HEK293T (cell line): ENCODE measurements at regions not wholly inside any gene's neighbourhood (a gene's known extent, or its start where the extent isn't known, plus 50 kb on each side); places are given as distances from the start of the nearest gene placed in this dataset.

Experiments
- CTCF ChIA-PET: fragments of 350-600 bp; formaldehyde crosslinking; extraction: SDS; loops from one replicate; lab custom pipeline; 2021; ENCODE audit warnings: antibody characterized with exemption, inconsistent platforms; lab: Yijun Ruan, JAX
- POLR2A ChIA-PET: fragments of 350-600 bp; formaldehyde crosslinking; extraction: SDS; loops from one replicate; lab custom pipeline; 2020; ENCODE audit warnings: antibody characterized with exemption, inconsistent platforms; lab: Yijun Ruan, JAX
- DNase-seq: peaks from one replicate; pipeline ENCODE4 v3.0.0; 2012; ENCODE audit warnings: mixed read lengths; ENCODE audit errors: extremely low spot score
- ARNT ChIP-seq: fragments of 450-650 bp; IDR thresholded peaks from 2 replicates; pipeline ENCODE4 v1.6.1; 2017; ENCODE audit warnings: mild to moderate bottlenecking
- BHLHE40 ChIP-seq: fragments of 450-650 bp; IDR thresholded peaks from 2 replicates; pipeline ENCODE4 v1.6.1; 2016; ENCODE audit warnings: mild to moderate bottlenecking, moderate library complexity, borderline replicate concordance
- CTBP1 ChIP-seq: fragments of 450-650 bp; IDR thresholded peaks from 2 replicates; pipeline ENCODE4 v1.6.1; 2016; ENCODE audit warnings: borderline replicate concordance
- ELF4 ChIP-seq: fragments of 450-650 bp; IDR thresholded peaks from 2 replicates; pipeline ENCODE4 v1.6.1; 2017; ENCODE audit warnings: antibody characterized with exemption
- FOXA1 ChIP-seq: fragments of 450-650 bp; IDR thresholded peaks from 2 replicates; pipeline ENCODE4 v1.6.1; 2016; ENCODE audit warnings: mild to moderate bottlenecking
- FOXK2 ChIP-seq: fragments of 450-650 bp; IDR thresholded peaks from 2 replicates; pipeline ENCODE4 v1.6.1; 2016; ENCODE audit warnings: mild to moderate bottlenecking
- FOXM1 ChIP-seq: fragments of 450-650 bp; IDR thresholded peaks from 2 replicates; pipeline ENCODE4 v1.6.1; 2017; ENCODE audit warnings: mild to moderate bottlenecking, borderline replicate concordance
- HDGF ChIP-seq: fragments of 450-650 bp; IDR thresholded peaks from 2 replicates; pipeline ENCODE4 v1.6.1; 2017; ENCODE audit warnings: antibody characterized with exemption, borderline replicate concordance
- L3MBTL2 ChIP-seq: fragments of 450-650 bp; conservative IDR thresholded peaks from 2 replicates; pipeline ENCODE4 v1.6.1; 2016; ENCODE audit warnings: mild to moderate bottlenecking
- LEF1 ChIP-seq: fragments of 450-650 bp; IDR thresholded peaks from 2 replicates; pipeline ENCODE4 v1.6.1; 2017; ENCODE audit warnings: mild to moderate bottlenecking, borderline replicate concordance
- NFRKB ChIP-seq: fragments of 450-650 bp; IDR thresholded peaks from 2 replicates; pipeline ENCODE4 v1.6.1; 2016; ENCODE audit warnings: mild to moderate bottlenecking, moderate library complexity
- SP1 ChIP-seq: fragments of 450-650 bp; IDR thresholded peaks from 2 replicates; pipeline ENCODE4 v1.6.1; 2017
- SUZ12 ChIP-seq: fragments of 450-650 bp; IDR thresholded peaks from 2 replicates; pipeline ENCODE4 v1.6.1; 2016; ENCODE audit warnings: mild to moderate bottlenecking
- TARDBP ChIP-seq: fragments of 450-650 bp; IDR thresholded peaks from 2 replicates; pipeline ENCODE4 v1.6.1; 2016
- ZNF384 ChIP-seq: fragments of 450-650 bp; IDR thresholded peaks from 2 replicates; pipeline ENCODE4 v1.6.1; 2016
- TF ChIP-seq, protein P1 (sequence below): fragments of 450-650 bp; IDR thresholded peaks from 2 replicates; pipeline ENCODE4 v1.6.1; 2016

DNA sequence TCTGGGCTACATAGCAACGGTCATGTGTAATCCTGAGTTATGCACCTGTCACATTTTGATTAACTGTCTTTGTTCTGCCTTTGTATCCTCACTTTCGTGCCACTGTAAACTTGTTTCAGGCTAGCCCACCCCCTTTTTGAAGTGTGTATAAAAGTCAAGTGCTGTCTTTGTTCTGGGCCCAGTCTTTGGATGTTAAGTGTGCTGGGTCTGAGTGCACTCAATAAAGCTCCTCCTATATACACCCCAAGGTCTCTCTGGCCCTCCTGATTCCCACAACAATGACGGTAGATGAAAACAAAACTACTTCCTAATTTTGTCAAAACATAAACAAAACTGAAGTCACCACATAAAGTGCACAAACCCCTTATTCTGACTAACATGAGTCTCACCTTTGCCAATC lies 633.4 kb downstream of the DSC3 start:
- ChIA-PET POLR2A (no interaction called here), CTCF (no interaction called here)
- TF ChIP-seq TARDBP (no peak), SUZ12 (no peak), SP1 (no peak), L3MBTL2 (no peak), HDGF (no peak), FOXK2 (no peak), FOXA1 (no peak), NFRKB (no peak), FOXM1 (no peak), CTBP1 (no peak), LEF1 (no peak)
- TF ChIP-seq, protein P1, sequence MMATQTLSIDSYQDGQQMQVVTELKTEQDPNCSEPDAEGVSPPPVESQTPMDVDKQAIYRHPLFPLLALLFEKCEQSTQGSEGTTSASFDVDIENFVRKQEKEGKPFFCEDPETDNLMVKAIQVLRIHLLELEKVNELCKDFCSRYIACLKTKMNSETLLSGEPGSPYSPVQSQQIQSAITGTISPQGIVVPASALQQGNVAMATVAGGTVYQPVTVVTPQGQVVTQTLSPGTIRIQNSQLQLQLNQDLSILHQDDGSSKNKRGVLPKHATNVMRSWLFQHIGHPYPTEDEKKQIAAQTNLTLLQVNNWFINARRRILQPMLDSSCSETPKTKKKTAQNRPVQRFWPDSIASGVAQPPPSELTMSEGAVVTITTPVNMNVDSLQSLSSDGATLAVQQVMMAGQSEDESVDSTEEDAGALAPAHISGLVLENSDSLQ = no peak
- no peak for DNase-seq

DNA sequence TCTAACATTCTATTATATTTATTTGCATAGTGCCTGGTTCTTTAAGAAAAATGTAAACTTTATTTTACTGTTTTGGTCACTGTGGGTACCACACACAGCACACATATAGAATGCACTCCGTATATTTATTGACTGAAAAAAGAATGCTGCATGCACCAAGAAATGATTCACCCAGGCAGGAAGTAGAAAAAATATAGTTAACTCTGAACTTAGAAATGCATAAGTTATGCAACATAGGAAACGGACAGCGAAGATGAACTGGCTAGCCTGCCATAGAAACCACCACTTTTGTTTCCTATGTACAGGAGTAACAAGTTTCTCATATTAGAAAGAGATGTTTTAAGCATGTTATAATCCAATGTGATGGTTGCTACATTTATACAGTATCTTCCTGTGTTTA lies 635.8 kb downstream of the DSC3 start:
- ChIA-PET POLR2A (no interaction called here), CTCF (no interaction called here)
- no peak for DNase-seq
- TF ChIP-seq, protein P1 = no peak
- TF ChIP-seq FOXK2 (no peak), LEF1 (no peak), ARNT (no peak), L3MBTL2 (no peak), CTBP1 (no peak), BHLHE40 (no peak)

DNA sequence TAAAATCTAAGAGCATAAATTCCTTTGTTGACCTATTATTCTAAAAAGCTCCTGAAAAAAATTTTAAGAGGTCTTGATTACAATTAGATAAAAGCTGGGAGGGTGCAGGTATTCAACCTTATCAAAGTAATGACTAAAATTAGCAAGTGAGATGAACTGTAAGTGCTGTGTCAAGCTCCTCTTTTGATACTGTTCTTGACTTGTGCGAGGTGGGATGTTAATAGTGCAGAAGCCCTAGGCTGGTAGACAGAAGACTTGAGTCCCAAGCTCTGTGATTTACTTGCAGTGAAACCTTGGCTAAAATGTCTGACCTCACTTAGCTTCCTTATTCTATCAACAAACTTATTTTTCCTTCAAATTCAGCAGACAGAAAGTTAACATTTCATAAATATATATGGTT lies 637.5 kb downstream of the DSC3 start:
- TF ChIP-seq HDGF (no peak), TARDBP (no peak), FOXM1 (no peak)
- ChIA-PET CTCF (no interaction called here), POLR2A (no interaction called here)
- DNase-seq = no peak

DNA sequence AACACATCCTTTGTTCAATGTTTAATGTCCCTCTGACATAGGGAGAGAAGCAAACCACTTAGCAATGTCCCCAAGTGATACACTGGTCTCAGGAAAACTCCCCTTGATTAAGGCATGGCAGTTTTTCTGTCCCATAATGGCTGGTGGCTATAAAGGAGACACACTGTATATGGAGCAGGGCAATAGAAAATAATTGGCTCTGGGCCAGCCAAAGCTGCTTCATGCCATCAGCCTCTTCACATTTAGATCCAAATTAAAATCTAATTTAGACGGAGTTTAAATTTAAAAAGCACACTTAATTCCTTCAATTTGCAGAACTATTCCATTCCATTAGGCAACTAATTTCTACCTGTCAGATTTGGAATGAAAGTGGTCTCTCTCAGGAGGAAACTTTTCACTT lies 638.1 kb downstream of the DSC3 start:
- TF ChIP-seq FOXK2 (no peak), HDGF (no peak), FOXA1 (no peak)
- ChIA-PET CTCF (no interaction called here), POLR2A (no interaction called here)
- no peak for DNase-seq

DNA sequence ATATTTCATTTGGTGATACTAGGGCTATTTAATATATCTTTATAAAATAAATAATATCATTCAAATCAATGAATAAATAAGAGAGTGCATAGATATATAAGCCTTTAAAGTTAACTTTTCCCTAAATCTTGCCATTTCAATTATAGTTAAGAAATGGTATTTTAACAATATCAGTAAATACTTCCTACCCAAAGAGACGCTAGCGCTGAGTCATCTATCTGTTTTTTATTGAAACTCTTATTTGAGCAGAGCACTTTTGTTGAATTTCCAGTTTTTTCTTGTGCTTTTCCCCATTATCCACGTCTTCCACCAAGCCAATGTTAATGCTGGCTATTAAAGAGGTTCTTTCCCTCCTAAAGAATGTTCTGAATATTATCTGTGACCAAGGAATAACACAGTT lies 639.3 kb downstream of the DSC3 start:
- TF ChIP-seq FOXA1 (no peak), CTBP1 (no peak), FOXM1 (no peak), NFRKB (no peak), BHLHE40 (no peak), SP1 (no peak)
- DNase-seq = no peak
- ChIA-PET POLR2A (no interaction called here), CTCF (no interaction called here)

DNA sequence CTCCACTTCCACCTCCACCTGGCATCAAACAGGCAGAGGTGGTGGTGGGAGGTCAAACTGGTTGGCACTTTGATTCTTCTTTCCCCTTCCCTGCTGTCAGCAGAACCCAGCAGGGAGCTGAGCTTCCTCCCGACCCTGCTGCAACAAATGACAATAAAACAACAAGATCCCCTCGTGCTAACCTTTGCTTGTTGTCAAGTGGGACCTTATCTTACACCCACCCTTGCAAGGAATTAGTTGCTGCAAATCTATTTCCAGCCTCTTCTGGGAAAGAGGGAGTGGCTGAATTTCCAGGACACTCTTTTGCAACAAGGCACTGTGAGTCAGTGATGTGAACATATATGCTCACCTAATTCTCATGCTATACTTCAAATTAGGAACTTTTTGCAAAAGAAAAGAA lies 655.1 kb downstream of the DSC3 start:
- no peak for TF ChIP-seq LEF1
- no peak for TF ChIP-seq ZNF384
- no peak for TF ChIP-seq BHLHE40
- no peak for TF ChIP-seq TARDBP
- no peak for TF ChIP-seq ELF4
- TF ChIP-seq FOXM1 = no peak
- no peak for TF ChIP-seq CTBP1
- TF ChIP-seq FOXA1 = no peak
- no peak for TF ChIP-seq HDGF
- TF ChIP-seq NFRKB = no peak
- no peak for TF ChIP-seq ARNT
- TF ChIP-seq FOXK2 = no peak
- no peak for TF ChIP-seq SUZ12
- TF ChIP-seq, protein P1 = no peak
- TF ChIP-seq L3MBTL2 = no peak
- TF ChIP-seq SP1 = no peak
- DNase-seq = no peak
- ChIA-PET POLR2A (no interaction called here), CTCF (interaction anchor here (0.6 kb wide), 1 partner anchor 211 kb away, joined by 6 read pairs; no protein-coding TSS in a partner anchor)

DNA sequence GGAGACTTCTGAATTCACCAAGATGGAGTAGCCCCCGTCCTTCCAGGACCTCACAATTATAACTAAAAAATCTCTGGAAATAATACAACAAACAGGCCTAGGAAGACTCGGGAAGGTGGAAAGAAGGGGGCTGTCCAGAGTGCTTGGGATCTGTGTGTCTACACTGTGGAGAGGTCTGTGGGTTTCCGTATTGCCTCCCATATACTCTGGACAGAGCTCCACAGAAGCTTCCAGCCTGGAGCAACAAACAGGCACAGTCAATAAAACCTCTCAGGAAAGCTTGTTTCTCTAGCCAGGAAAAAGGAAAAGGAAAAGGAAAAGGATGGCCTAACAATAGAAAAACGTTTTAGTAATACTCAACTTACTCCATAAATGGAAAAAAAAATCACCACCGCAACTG lies 655.9 kb downstream of the DSC3 start:
- no peak for DNase-seq
- POLR2A ChIA-PET = no interaction called here
- CTCF ChIA-PET = interaction anchor here (0.6 kb wide), 1 partner anchor 211 kb away, joined by 6 read pairs; no protein-coding TSS in a partner anchor
- TF ChIP-seq ELF4 (no peak), FOXK2 (no peak), HDGF (no peak), BHLHE40 (no peak), ZNF384 (no peak), ARNT (no peak), CTBP1 (no peak), SUZ12 (no peak), SP1 (no peak), TARDBP (no peak)
